Psoas muscle (tissue), 7 donors: ENCODE measurements at regions not wholly inside any gene's neighbourhood (a gene's known extent, or its start where the extent isn't known, plus 50 kb on each side); places are given as distances from the start of the nearest gene placed in this dataset.

Source experiments
- ATAC-seq, 4 donors: fragments of 200-7000 bp; cut with Tn5 transposase; one replicate each; pipeline ENCODE4 v1.9.1; 2020; ENCODE audit warnings: moderate library complexity in 3 of 4, mild to moderate bottlenecking in 2 of 4
- DNase-seq, 2 donors: peaks; one replicate each; pipeline ENCODE4 v3.0.0-alpha.2; 2020
- H3K27ac ChIP-seq: fragments of 200-600 bp; one replicate; pipeline ENCODE4 v1.8.0; 2022
- H3K27me3 ChIP-seq, 3 donors: fragments of 200-600 bp in 1 of 3; one replicate each; pipeline versions ENCODE4 v1.6.1 to v1.8.0; 2013 to 2022; ENCODE audit warnings: low read length in 2 of 3, mild to moderate bottlenecking in 2 of 3, moderate library complexity in 1 of 3; ENCODE audit not compliant: insufficient read depth in 3 of 3
- H3K36me3 ChIP-seq, 2 donors: fragments of 200-600 bp in 1 of 2; one replicate each; pipeline versions ENCODE4 v1.6.1 to v1.8.0; 2013 to 2022; ENCODE audit warnings: low read depth in 1 of 2, mild to moderate bottlenecking in 1 of 2, moderate library complexity in 1 of 2; ENCODE audit not compliant: insufficient read depth in 1 of 2
- H3K4me1 ChIP-seq: fragments of 200-600 bp; one replicate; pipeline ENCODE4 v1.8.0; 2022
- H3K4me3 ChIP-seq: fragments of 200-600 bp; one replicate; pipeline ENCODE4 v1.8.0; 2022; ENCODE audit warnings: mild to moderate bottlenecking
- H3K9me3 ChIP-seq: fragments of 200-600 bp; one replicate; pipeline ENCODE4 v1.8.0; 2022
- WGBS, 3 donors: extraction: QIAGEN DNeasy Blood & Tissue Kit; methylation state at CpG; one replicate each; pipeline versions ENCODE4 v1.1.6 to v1.1.7; 2013; 5-methylcytosine and 5-hydroxymethylcytosine counted together
- intact Hi-C, 2 donors: fragments of 100-400 bp; cut with DNase I; formaldehyde crosslinking; loops; one replicate each; pipeline versions ENCODE4 v1.11.0 to v1.14.2; 2022
- TF ChIP-seq, protein P1 (sequence below): fragments of 200-600 bp; IDR thresholded peaks from one replicate; pipeline ENCODE4 v1.8.0; 2022; ENCODE audit warnings: antibody characterized with exemption
- donor health status: healthy with polysubstance abuse.
- donor health status: DM: no; HTN: no; CAD: no; lungs with moderate emphysema.
- donor health status: Bipolar disorder and iron deficiency.
- donor health status: healthy.
- donor health status: DM: yes; HTN: yes; CAD: no.
- donor health status: DM: no; HTN: no; CAD: no.
- donor health status: DM: yes; HTN: yes; CAD: no.

DNA sequence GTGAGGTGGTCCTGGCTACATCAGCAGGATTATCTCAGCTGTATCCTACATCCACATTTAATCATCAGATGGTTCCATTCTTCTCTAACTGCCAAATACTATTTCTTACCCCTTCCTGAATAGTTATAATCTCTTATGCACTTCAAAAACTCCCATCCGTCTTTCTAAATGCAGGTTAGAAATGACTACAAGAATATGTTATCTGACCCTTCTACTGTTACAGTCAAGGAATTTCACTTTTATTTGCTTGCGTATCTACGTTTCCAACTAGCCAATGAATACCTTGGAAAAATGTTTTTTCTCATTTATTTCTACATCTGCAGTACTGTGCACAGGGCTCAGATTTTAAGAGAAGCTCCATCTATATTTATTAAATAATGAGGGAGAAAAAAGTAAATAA, 709.9 kb downstream of the KCNT2 start:
- no peaks in the 10 kb centered on the region for H3K4me1 ChIP-seq
- no peaks in the 10 kb centered on the region for H3K36me3 ChIP-seq
- no peak for ATAC-seq
- no peak overlapping the region for H3K4me3 ChIP-seq
- TF ChIP-seq, protein P1, sequence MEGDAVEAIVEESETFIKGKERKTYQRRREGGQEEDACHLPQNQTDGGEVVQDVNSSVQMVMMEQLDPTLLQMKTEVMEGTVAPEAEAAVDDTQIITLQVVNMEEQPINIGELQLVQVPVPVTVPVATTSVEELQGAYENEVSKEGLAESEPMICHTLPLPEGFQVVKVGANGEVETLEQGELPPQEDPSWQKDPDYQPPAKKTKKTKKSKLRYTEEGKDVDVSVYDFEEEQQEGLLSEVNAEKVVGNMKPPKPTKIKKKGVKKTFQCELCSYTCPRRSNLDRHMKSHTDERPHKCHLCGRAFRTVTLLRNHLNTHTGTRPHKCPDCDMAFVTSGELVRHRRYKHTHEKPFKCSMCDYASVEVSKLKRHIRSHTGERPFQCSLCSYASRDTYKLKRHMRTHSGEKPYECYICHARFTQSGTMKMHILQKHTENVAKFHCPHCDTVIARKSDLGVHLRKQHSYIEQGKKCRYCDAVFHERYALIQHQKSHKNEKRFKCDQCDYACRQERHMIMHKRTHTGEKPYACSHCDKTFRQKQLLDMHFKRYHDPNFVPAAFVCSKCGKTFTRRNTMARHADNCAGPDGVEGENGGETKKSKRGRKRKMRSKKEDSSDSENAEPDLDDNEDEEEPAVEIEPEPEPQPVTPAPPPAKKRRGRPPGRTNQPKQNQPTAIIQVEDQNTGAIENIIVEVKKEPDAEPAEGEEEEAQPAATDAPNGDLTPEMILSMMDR = no peak
- peaks cover 0 to 2% (median 0%) of the 10 kb centered on the region in 3 donors for H3K27me3 ChIP-seq
- DNase-seq = no peak
- 70 to 75% (median 74%) methylated on average over 3 of the region's 3 CpGs for WGBS, 3 donors
- intact Hi-C loops = no loop called here
- H3K27ac ChIP-seq = no peak overlapping the region
- no peaks in the 10 kb centered on the region for H3K9me3 ChIP-seq

DNA sequence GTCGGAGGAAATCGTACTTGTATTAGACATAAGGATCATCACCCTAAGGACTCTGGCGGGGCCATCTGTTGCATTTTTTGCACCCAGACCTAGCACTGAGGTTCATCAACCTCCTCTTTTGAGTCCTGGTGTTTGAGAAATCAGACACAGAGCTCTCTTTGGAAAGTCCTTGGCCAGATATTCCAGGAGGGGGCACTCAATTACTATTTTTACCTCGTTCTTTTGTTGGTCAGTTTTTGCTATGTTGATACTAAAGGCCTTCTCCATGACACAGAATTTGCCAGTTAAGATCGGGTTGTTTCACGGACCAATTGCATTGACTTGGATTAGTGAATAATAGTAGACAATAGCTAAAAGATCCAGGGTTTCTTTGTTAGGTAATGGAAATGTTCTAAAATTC, 711.2 kb downstream of the KCNT2 start:
- WGBS, 3 donors = 89 to 96% (median 91%) methylated on average over 6 of the region's 6 CpGs
- ATAC-seq = no peak
- peaks cover 0 to 2% (median 0%) of the 10 kb centered on the region in 3 donors for H3K27me3 ChIP-seq
- H3K36me3 ChIP-seq = no peaks in the 10 kb centered on the region
- no peak overlapping the region for H3K4me3 ChIP-seq
- DNase-seq = no peak
- no peaks in the 10 kb centered on the region for H3K4me1 ChIP-seq
- intact Hi-C loops = no loop called here
- TF ChIP-seq, protein P1 = no peak
- no peaks in the 10 kb centered on the region for H3K9me3 ChIP-seq
- no peak overlapping the region for H3K27ac ChIP-seq

DNA sequence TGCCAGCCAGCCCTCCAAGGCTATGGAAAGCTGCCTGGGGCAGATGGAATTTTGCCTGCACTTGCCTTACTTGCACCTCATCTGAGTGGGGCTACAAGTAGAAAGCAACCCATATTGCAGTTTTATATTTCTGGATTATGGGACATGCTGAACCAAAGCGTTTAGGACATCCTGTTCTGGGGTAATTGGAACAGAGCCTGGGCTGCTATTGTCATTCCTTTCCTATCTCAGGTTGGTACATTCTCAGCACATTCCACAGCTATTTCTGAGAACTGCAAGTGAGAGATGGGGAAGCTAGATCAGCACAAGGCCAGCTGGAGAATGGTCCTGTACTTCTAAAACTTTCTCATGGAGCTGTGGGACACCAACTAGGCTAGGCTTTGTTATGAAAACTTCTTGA, 713.8 kb downstream of the KCNT2 start:
- no peak for DNase-seq
- ATAC-seq = no peak
- TF ChIP-seq, protein P1 = no peak
- Histone ChIP-seq H3K27me3 (no peaks in the 10 kb centered on the region), H3K36me3 (no peaks in the 10 kb centered on the region), H3K4me3 (no peak overlapping the region), H3K4me1 (no peaks in the 10 kb centered on the region), H3K27ac (no peak overlapping the region), H3K9me3 (no peaks in the 10 kb centered on the region)
- 25 to 36% (median 32%) methylated on average over 1 of the region's 1 CpG for WGBS, 3 donors
- intact Hi-C loops = no loop called here

DNA sequence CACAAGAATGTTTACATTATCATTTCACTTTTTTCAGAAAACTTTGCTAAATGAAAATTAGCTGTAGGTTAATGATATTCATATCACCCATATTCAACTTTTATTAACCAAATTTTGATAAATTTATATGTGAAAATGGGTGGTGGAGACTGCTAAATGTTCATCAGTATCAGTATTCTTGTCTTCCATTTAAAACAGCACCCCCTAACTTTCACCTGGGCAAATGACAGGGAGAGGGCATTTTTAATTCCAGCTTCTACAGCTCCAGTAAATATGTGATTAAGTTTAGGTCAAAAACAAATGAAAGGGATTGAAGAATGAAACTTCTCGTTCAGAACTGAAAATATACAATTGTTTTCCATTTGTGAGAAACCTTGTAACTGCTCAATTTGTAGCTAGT, 722.2 kb downstream of the KCNT2 start:
- TF ChIP-seq, protein P1 = no peak
- no peaks in the 10 kb centered on the region for H3K4me1 ChIP-seq
- ATAC-seq = no peak
- H3K27ac ChIP-seq = no peak overlapping the region
- WGBS, 3 donors = 75 to 81% (median 79%) methylated on average over 1 of the region's 1 CpG
- no peaks in the 10 kb centered on the region for H3K9me3 ChIP-seq
- H3K4me3 ChIP-seq = no peak overlapping the region
- H3K36me3 ChIP-seq = no peaks in the 10 kb centered on the region
- intact Hi-C loops = no loop called here
- DNase-seq = no peak
- no peaks in the 10 kb centered on the region for H3K27me3 ChIP-seq

DNA sequence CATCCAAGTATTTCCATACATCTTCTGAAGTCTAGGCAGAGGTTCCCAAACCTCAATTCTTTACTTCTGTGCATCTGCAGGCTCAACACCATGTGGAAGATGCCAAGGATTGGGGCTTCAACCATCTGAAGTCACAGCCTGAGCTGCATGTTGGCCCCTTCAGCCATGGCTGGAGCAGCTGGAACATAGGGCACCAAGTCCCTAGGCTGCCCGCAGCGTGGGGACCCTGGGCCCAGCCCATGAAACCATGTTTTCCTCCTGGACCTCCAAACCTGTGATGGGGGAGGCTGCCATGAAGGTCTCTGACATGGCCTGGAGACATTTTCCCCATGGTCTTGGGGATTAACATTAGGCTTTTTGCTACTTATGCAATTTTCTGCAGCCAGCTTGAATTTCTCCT, 729.8 kb downstream of the KCNT2 start:
- Histone ChIP-seq H3K27ac (no peak overlapping the region), H3K36me3 (no peaks in the 10 kb centered on the region), H3K4me3 (no peak overlapping the region), H3K27me3 (no peaks in the 10 kb centered on the region), H3K9me3 (no peaks in the 10 kb centered on the region), H3K4me1 (no peaks in the 10 kb centered on the region)
- TF ChIP-seq, protein P1 = no peak
- 70 to 98% (median 90%) methylated on average over 2 of the region's 2 CpGs for WGBS, 3 donors
- intact Hi-C loops = no loop called here
- DNase-seq (no peak), ATAC-seq (no peak)
